Amniotic stem cell (primary cell): ENCODE measurements at regions not wholly inside any gene's neighbourhood (a gene's known extent, or its start where the extent isn't known, plus 50 kb on each side); places are given as distances from the start of the nearest gene placed in this dataset.

Experiments
- DNase-seq: peaks from one replicate; lab custom pipeline; 2025; lab: John Stamatoyannopoulos, UW

DNA sequence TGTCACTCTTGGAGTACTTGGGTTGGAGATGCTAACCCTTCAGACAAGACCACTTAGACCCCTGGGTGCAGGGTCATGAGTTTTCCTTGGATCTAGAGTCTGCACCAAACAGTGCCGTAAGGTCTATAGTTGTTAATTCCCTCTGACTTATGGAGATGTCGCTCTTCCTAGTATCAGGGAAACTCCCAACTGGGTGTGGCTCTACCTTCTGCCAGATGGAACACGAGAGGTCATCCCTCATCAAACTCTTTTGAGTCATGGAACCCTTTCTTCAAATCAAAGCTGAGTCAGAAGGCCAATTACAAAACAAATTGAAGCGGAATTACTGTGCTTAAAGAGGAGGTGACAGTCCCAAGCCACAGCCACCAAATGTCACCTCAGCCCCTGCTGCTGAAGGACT, 514.9 kb upstream of the PROK2 start:
- DNase-seq: no peak

GRCh38 chr3:72299321-72299802, 514.4 kb upstream of the PROK2 start:
- no peak for DNase-seq

DNA sequence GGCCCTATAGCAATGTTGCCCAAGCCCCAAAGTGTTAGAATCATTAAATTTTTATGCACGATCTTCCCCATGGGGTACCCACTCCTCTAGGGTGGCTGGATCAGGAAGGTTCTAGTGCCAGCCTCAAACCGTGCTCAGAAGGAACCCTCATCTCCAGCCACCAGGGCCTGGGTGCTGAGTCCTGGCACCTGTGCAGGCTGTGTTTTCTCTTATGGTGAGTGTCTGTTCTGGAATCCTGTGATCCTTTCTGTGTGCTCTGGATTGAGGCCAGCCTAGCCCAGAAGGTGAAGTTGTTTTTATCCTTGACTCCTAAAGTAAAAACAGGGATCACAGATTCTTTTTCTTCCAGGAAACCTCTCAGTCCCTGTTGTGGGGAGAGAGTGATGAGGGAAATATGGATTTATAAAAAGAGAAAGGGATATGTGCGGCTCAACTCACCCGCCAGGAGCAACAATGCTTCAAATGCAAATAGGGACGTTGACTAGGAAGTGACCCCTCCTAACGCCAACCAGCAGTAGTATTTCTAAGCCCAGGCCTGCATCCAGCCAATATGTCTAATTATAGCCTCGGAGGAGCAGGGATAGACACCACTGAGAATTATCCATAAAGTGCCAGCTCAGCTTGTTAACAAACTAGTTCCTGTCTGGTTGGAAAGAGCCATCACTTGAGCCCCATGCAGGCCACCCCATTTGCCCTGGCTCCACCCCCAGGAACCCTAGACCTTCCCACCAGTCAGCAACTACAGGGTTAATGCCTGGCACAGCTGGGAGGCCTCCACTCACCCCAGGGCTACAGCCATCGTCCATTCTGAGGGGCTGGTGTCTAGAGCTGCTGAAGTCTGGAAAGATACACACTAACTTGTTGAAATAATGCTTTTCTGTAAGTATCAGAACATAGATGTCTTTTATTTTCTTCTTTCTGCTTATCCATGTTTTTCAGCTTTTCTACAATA, 513.5 kb upstream of the PROK2 start:
- no peak for DNase-seq

- DNase-seq: no peak
These were observed 512.5 kb upstream of the PROK2 start for GRCh38 chr3:72297481-72297880.

DNA sequence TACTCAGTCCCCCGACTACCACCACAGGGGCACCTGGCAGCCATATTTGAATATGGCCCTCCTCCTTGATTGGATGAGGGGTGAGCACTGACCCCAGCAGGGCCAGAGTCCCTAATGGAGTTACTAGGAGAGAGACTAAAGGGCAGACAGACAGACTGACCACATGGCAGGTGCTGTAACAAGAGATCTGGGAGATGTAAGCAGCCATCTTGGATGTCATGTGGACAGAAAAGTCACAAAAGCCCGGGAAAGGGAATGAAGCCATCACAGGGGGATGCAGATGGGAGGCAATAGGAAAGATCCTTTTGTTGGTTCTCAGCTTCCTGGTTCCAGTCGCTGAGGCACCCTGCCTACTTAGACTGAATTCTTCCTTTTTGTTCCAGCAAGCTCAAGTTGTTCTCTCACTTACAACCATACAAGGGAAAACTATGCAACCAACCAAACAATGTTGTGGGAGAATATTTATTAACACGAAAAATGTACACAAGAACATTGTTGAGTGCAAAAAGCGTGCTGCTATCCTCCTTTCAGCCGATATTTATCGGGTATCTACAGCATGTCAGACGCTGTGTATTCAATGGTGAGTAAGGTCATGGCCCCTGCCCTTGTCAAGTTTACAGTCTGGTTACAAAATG, 511.6 kb upstream of the PROK2 start:
- DNase-seq: no peak

GRCh38 chr3:72295962-72296450, 511.1 kb upstream of the PROK2 start:
- DNase-seq: no peak

DNA sequence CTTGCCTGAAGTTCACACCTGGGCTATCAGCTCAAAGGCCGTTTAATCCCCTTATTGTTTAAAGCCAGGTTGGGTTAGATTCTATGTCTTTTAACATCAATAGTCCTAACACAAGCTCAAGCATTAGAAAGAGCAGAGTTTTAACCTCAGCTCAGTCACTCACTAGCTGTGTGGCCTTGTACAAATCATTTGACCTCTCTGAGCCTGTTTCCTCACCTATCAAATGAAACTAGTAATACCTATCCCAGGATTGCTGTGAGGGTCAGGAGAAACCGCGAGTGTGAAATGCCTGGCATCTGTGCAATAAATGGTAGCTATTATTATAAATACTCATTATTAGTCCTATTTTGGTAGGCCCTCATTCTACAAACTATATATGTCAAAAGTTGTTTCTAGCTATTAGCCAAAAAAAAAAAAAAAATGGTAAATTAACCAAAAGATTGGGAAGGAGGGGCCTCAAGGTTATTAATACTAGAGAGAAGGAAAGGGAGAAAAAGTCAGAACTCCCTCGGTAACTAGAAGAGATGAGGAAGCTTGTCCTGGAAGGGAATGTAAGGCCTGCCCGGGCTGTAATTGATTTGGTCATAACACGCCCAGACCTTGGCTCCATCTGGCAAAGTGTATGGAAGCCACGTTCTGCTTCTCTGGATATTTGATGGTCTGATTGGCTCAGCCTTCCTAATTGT, 510.5 kb upstream of the PROK2 start:
- DNase-seq: no peak

GRCh38 chr3:72290859-72291638, 506.1 kb upstream of the PROK2 start:
- no peak for DNase-seq

GRCh38 chr3:72289692-72290071, 504.7 kb upstream of the PROK2 start:
- DNase-seq: no peak

DNA sequence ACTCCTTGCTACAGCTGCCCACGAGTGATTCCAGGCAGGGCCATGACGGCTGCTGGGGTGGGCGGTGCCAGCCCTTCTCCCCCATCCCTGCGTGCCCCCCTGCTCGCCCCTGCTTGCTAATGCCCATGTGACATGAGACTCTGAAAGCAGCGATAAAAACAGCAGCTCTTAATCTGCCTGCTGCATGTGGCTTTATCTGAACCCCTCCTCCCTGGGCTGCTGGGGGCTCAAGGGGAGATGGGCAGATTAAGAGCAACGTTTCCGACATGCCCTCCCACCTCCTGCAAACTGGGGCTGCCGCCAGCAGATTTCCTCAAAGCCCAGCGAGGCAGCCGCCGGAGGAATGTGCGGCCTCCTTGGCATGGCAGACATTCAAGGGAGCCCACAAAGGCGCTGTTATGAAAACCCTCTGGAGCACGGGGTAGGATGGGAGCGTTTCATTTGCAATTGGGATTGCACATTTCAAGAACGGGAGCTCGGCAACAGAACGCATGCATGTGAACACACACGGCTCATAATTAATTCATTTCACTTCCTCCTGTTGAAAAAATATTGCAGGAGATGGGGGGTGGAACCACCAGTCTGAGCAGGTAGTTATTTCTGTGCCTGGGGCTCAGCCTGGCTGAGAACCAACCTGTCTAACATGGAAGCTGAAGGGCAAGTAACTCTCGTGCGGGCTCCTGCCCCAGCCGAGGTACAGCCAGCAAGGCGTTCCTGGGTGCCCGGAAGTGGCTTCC, 504.2 kb upstream of the PROK2 start:
- no peak for DNase-seq

GRCh38 chr3:72287956-72288355, 503.0 kb upstream of the PROK2 start:
- DNase-seq: no peak

DNA sequence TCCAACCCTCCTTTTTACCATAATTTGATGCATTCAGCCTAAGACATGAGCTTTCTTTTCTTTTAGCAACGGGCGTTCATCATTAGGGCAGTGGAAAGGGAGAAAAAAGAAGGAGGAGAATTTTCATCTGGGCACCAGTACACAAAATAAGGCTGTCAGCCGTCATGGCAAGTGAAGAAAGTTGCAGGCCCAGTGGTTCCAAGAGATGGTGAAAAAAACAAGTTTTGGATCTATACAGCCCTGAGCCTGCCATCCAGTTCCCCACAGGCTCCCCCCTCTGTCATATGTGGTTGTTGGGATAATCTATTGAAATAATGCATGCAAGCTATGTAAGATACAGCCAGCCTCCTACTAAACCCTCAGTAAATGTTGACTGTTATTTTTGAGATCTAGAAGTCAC, 500.6 kb upstream of the PROK2 start:
- no peak for DNase-seq

GRCh38 chr3:72284471-72284870, 499.5 kb upstream of the PROK2 start:
- no peak for DNase-seq

DNA sequence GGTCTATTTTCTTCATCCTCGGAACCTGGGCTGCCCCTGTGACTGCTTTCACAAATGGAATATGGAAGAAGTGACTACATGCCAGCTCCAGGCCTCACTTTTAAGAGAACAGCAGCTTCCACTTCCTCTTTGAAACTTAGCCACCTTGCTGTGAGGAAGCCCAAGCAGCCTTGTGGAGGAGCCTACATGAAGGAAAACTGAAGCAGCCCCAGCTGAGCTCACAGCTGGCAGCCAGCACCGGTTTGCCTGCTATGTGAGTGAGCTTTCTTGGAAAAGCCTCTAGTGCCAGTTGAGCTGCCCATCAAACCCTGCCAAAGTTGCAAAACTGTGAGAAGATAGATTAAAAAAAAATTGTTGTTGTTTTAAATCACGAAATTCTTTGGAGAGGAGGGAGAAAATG, 498.0 kb upstream of the PROK2 start:
- no peak for DNase-seq

- no peak for DNase-seq
These were observed 496.6 kb upstream of the PROK2 start for GRCh38 chr3:72281551-72281950.

DNA sequence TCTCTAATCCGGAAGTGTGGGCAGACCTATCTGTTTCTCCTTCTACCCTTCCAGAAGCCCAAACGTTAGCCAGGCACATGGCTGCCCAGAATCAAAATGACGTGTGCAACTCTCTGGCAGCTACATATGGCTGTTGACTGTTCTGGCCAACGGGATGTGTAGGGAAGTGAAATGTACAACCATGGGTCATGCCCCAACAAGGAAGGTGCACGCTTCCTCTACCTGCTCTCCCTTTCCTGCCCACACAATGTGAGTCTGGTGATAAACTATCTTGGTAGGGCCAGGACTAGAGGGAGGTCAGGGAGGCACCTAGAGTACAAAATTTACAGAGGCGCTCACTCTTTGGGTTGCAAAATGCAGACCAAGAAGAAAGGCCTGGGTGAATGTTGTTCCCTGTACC, 495.9 kb upstream of the PROK2 start:
- DNase-seq: no peak

GRCh38 chr3:72279631-72280041, 494.7 kb upstream of the PROK2 start:
- no peak for DNase-seq

DNA sequence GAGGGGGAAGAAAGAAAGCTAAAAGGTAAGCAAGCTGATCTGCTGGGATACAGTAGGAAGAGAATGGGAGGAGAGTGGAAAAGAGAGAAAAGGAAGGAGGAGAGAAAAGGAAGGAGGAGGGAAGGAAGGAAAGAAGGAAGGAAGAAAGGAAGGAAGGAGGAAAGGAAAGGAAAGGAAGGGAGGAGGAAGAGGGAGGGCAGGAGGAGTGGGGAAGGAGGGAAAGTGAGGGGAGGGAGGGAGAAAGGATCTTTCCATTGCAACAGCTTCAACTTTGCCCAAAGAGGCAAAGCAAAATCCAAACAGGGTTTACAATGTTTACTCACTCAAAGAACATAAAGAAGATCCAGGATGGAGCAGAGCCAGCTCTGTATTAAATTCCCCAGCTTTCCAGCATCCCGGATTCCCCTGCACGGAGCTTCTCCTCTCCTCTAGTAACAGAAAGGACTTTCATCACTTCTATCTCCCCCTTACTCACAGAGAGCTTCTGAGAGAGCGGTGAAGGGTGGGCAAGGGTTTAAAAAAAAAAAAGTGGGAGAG, 494.2 kb upstream of the PROK2 start:
- DNase-seq: no peak

- no peak for DNase-seq
These were observed 493.6 kb upstream of the PROK2 start for GRCh38 chr3:72278349-72279067.

DNA sequence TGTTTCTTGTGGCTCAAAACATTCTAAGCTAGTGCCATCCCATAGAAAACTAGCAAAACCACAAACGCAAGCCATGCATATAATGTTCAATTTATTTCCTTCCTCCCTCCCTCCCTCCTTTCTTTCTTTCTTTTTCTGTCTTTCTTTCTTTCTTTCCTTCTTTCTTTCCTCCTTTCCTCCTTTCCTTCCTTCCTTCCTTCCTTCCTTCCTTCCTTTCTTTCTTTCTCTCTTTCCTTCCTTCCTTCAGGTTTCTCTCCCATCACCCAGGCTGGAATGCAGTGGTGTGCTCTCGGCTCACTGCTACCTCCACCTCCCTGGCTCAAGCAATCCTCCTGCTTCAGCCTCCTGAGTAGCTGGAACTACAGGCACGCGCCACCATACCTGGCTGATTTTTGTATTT, 492.8 kb upstream of the PROK2 start:
- no peak for DNase-seq
